SK-N-SH (cell line): ENCODE measurements at regions not wholly inside any gene's neighbourhood (a gene's known extent, or its start where the extent isn't known, plus 50 kb on each side); places are given as distances from the start of the nearest gene placed in this dataset.

Experiments used
- EZH2phosphoT487 ChIP-seq: fragments of 200-600 bp; sonication (generic); IDR thresholded peaks from 2 replicates; pipeline ENCODE4 v1.6.1; 2017; ENCODE audit warnings: low read depth, mixed run types, mild to moderate bottlenecking, antibody characterized with exemption, moderate library complexity, borderline replicate concordance
- NRF1 ChIP-seq: IDR thresholded peaks from 2 replicates; pipeline ENCODE4 v1.6.1; 2012; ENCODE audit warnings: low read depth, mild to moderate bottlenecking, low read length
- POLR2AphosphoS5 ChIP-seq: IDR thresholded peaks from 2 replicates; pipeline ENCODE4 v1.6.1; 2012; ENCODE audit warnings: low read depth, low read length
- RAD21 ChIP-seq: IDR thresholded peaks from 2 replicates; pipeline ENCODE4 v1.6.1; 2012; ENCODE audit warnings: mild to moderate bottlenecking, low read length
- RFX5 ChIP-seq: IDR thresholded peaks from 2 replicates; pipeline ENCODE4 v1.6.1; 2012; ENCODE audit warnings: mild to moderate bottlenecking, improper control_type of control experiment, low read length
- SIN3A ChIP-seq: IDR thresholded peaks from 2 replicates; pipeline ENCODE4 v1.6.1; 2012; ENCODE audit warnings: low read depth, mild to moderate bottlenecking, low read length, moderate library complexity, borderline replicate concordance
- SMC3 ChIP-seq: IDR thresholded peaks from 2 replicates; pipeline ENCODE4 v1.6.1; 2012; ENCODE audit warnings: low read depth, low read length, improper control_type of control experiment
- TAF1 ChIP-seq: IDR thresholded peaks from 2 replicates; pipeline ENCODE4 v1.6.1; 2012; ENCODE audit warnings: low read depth, mild to moderate bottlenecking, low read length, moderate library complexity, borderline replicate concordance
- TEAD4 ChIP-seq: IDR thresholded peaks from 2 replicates; pipeline ENCODE4 v1.4.0; 2012; ENCODE audit warnings: mild to moderate bottlenecking, borderline replicate concordance; ENCODE audit not compliant: insufficient read depth
- TF ChIP-seq, protein P1 (sequence below): fragments of 200-600 bp; sonication (generic); IDR thresholded peaks from 2 replicates; pipeline ENCODE4 v1.6.1; 2017; ENCODE audit warnings: antibody characterized with exemption, mild to moderate bottlenecking, moderate library complexity
- TF ChIP-seq, protein P2 (sequence below): IDR thresholded peaks from 2 replicates; pipeline ENCODE4; 2012
- TF ChIP-seq, protein P3 (sequence below): IDR thresholded peaks from 2 replicates; pipeline ENCODE4 v1.4.0; 2012; ENCODE audit warnings: low read depth
- TF ChIP-seq, protein P4 (sequence below): IDR thresholded peaks from 2 replicates; pipeline ENCODE4 v1.4.0; 2012; ENCODE audit warnings: low read depth, borderline replicate concordance

DNA sequence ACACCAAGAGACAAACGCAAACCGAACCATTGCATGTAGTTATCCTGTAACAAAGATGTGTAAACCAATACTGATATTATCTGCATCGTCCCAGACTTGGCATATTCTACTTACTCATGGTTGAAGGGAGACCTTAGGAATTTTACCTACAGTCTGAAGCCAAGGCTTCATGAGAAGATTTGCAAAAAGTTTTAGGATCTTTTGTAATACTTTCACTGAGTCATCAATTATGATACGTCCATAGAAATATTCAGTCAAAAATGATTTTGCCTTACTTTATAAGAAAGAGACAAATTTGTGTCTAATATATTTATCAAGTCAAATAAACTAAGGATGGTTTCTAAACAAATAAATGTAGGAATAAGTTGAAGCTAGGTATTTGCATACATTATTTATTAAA is 1176.1 kb upstream of the ADGRL2 start:
- TF ChIP-seq POLR2AphosphoS5 (no peak), RFX5 (no peak), SIN3A (no peak), NRF1 (no peak), TAF1 (no peak), RAD21 (no peak), EZH2phosphoT487 (no peak), SMC3 (no peak), TEAD4 (no peak)
- TF ChIP-seq, protein P1, sequence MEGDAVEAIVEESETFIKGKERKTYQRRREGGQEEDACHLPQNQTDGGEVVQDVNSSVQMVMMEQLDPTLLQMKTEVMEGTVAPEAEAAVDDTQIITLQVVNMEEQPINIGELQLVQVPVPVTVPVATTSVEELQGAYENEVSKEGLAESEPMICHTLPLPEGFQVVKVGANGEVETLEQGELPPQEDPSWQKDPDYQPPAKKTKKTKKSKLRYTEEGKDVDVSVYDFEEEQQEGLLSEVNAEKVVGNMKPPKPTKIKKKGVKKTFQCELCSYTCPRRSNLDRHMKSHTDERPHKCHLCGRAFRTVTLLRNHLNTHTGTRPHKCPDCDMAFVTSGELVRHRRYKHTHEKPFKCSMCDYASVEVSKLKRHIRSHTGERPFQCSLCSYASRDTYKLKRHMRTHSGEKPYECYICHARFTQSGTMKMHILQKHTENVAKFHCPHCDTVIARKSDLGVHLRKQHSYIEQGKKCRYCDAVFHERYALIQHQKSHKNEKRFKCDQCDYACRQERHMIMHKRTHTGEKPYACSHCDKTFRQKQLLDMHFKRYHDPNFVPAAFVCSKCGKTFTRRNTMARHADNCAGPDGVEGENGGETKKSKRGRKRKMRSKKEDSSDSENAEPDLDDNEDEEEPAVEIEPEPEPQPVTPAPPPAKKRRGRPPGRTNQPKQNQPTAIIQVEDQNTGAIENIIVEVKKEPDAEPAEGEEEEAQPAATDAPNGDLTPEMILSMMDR = no peak
- TF ChIP-seq, protein P2, sequence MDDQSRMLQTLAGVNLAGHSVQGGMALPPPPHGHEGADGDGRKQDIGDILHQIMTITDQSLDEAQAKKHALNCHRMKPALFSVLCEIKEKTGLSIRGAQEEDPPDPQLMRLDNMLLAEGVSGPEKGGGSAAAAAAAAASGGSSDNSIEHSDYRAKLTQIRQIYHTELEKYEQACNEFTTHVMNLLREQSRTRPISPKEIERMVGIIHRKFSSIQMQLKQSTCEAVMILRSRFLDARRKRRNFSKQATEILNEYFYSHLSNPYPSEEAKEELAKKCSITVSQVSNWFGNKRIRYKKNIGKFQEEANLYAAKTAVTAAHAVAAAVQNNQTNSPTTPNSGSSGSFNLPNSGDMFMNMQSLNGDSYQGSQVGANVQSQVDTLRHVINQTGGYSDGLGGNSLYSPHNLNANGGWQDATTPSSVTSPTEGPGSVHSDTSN = no peak
- TF ChIP-seq, protein P3, sequence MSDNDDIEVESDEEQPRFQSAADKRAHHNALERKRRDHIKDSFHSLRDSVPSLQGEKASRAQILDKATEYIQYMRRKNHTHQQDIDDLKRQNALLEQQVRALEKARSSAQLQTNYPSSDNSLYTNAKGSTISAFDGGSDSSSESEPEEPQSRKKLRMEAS = no peak
- TF ChIP-seq, protein P4, sequence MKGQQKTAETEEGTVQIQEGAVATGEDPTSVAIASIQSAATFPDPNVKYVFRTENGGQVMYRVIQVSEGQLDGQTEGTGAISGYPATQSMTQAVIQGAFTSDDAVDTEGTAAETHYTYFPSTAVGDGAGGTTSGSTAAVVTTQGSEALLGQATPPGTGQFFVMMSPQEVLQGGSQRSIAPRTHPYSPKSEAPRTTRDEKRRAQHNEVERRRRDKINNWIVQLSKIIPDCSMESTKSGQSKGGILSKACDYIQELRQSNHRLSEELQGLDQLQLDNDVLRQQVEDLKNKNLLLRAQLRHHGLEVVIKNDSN = no peak
